ENCODE measurements at regions not wholly inside any gene's neighbourhood (a gene's known extent, or its start where the extent isn't known, plus 50 kb on each side); places are given as distances from the start of the nearest gene placed in this dataset.

DNA sequence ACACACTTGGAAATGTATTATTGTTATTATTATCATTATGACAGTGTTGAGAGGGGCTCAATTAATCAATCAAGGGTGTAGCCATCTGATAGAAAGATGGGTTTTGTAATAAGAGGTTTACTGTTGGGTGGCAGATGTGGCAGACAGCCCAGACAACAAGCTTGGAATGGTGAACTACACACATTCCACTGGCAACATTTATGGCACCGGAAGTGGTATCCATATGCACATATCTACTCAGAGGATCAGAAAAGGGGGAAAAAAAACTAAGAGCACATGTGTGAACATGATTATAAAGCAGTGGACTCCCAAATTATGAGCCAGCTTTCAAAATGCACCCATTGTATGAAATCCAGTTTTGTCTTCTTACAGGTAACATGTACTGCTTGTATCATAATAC, 125.9 kb upstream of the ARX start:
- peaks cover 0 to 2% (median 0%) of the 10 kb centered on the region in 4 donors for H3K4me1 Mint-ChIP-seq
- Histone ChIP-seq H3K27me3 (ENCODE audit: control insufficient read depth, insufficient read depth, low read length) (no peaks in the 10 kb centered on the region), H3K9me3 (ENCODE audit: control insufficient read depth in 2 of 2, low read length in 2 of 2) (no peaks in the 10 kb centered on the region), H3K36me3 (ENCODE audit: control insufficient read depth, insufficient read depth, low read length) (no peaks in the 10 kb centered on the region), H3K4me1 (ENCODE audit: control insufficient read depth, insufficient read depth, low read length, poor library complexity, severe bottlenecking) (no peaks in the 10 kb centered on the region), H3K4me3 (ENCODE audit: low read depth, low read length) (no peak overlapping the region), H3K27ac (ENCODE audit: insufficient read depth, low read length, poor library complexity, severe bottlenecking) (no peak overlapping the region)
- no peak overlapping the region for H3K27ac Mint-ChIP-seq
- H3K9me3 Mint-ChIP-seq, result no peaks in the 10 kb centered on the region
- DNase-seq (no peak), ATAC-seq (ENCODE audit: low read depth in 2 of 2) (no peak)
- no peaks in the 10 kb centered on the region for H3K36me3 Mint-ChIP-seq
- peaks cover 16% of the 10 kb centered on the region for H3K27me3 Mint-ChIP-seq
- H3K4me3 Mint-ChIP-seq, result no peak overlapping the region

DNA sequence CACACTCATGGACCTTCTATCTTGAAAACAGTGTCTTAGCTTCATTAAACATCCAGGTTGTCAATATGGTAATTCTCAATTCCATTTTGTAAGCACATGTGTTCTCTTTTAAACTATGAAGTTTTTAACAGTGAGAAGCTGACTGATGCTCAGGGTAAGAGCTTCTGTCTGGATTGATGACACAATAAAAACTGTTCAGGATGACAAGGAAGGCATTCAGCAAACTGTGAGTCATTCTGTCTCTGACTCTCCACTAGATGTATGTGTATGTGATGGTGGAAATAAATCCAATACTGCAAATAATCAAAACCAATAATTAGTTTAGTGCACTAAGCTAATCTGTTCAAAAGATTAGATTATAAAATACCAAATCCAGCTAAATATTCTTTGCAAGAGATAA, 115.3 kb upstream of the ARX start:
- ATAC-seq (ENCODE audit: low read depth in 2 of 2), result no peak
- no peaks in the 10 kb centered on the region for H3K36me3 Mint-ChIP-seq
- peaks cover 0 to 7% (median 0%) of the 10 kb centered on the region in 7 donors for H3K9me3 Mint-ChIP-seq

DNA sequence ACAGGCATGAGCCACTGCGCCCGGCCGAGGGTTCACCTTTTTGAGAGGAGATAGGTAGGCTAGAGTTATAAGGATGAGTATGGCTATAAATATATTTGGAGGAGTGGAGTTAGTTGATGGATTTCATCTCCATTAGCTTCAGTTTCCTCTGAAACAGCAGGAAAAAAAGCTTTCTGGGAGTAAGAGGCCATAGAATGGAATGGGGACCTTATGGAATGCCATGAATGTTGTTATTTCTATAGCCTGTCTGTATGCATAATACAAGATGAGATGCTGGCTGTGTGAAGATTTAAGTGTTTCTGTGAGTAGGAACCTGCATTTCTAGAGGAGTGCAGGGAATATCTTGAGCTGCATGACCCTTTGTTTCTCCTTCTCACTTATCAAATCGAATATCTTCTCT, 114.9 kb upstream of the ARX start:
- Mint-ChIP-seq H3K27me3 (peaks cover 17% of the 10 kb centered on the region), H3K4me3 (no peak overlapping the region), H3K9me3 (peaks cover 0 to 7% (median 0%) of the 10 kb centered on the region in 7 donors), H3K36me3 (no peaks in the 10 kb centered on the region), H3K27ac (peak overlapping the region in 1 of 3 donors; percentile 74), H3K4me1 (no peaks in the 10 kb centered on the region)
- Histone ChIP-seq H3K9me3 (ENCODE audit: control insufficient read depth in 2 of 2, low read length in 2 of 2) (no peaks in the 10 kb centered on the region), H3K4me3 (ENCODE audit: low read depth, low read length) (no peak overlapping the region), H3K36me3 (ENCODE audit: control insufficient read depth, insufficient read depth, low read length) (no peaks in the 10 kb centered on the region), H3K4me1 (ENCODE audit: control insufficient read depth, insufficient read depth, low read length, poor library complexity, severe bottlenecking) (no peaks in the 10 kb centered on the region), H3K27ac (ENCODE audit: insufficient read depth, low read length, poor library complexity, severe bottlenecking) (no peak overlapping the region), H3K27me3 (ENCODE audit: control insufficient read depth, insufficient read depth, low read length) (no peaks in the 10 kb centered on the region)
- no peak for ATAC-seq (ENCODE audit: low read depth in 2 of 2)
- DNase-seq, result no peak

More for the DNA sequence above, 115.3 kb upstream of the ARX start:
- Histone ChIP-seq H3K4me3 (ENCODE audit: low read depth, low read length) (no peak overlapping the region), H3K4me1 (ENCODE audit: control insufficient read depth, insufficient read depth, low read length, poor library complexity, severe bottlenecking) (no peaks in the 10 kb centered on the region), H3K36me3 (ENCODE audit: control insufficient read depth, insufficient read depth, low read length) (no peaks in the 10 kb centered on the region), H3K27ac (ENCODE audit: insufficient read depth, low read length, poor library complexity, severe bottlenecking) (no peak overlapping the region), H3K27me3 (ENCODE audit: control insufficient read depth, insufficient read depth, low read length) (no peaks in the 10 kb centered on the region), H3K9me3 (ENCODE audit: control insufficient read depth in 2 of 2, low read length in 2 of 2) (no peaks in the 10 kb centered on the region)
- no peaks in the 10 kb centered on the region for H3K4me1 Mint-ChIP-seq
- H3K27ac Mint-ChIP-seq, result peak overlapping the region in 1 of 3 donors; percentile 74
- no peak overlapping the region for H3K4me3 Mint-ChIP-seq
- peaks cover 21% of the 10 kb centered on the region for H3K27me3 Mint-ChIP-seq
- DNase-seq, result no peak

DNA sequence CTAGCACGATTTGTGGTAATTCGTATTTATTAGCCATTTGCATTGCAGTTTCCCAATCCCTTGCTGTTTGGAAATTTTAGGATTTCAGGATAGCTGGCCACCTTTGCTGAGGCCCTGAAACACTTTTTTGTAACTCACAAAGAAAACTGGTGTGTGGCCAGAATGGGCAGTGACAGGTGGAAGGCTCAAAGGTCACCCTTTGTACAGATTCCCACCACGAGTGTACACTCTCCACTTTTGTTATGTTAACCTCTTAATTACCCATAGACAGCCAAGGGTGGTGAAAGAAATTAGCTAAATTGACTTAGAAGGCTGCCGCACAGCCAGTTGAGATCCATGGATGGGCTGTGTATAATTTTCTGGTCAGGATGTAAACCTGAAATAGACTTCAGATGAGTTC, 109.7 kb upstream of the ARX start:
- no peak for ATAC-seq (ENCODE audit: low read depth in 2 of 2)
- H3K4me3 Mint-ChIP-seq, result no peak overlapping the region
- no peaks in the 10 kb centered on the region for H3K36me3 ChIP-seq (ENCODE audit: control insufficient read depth, insufficient read depth, low read length)

DNA sequence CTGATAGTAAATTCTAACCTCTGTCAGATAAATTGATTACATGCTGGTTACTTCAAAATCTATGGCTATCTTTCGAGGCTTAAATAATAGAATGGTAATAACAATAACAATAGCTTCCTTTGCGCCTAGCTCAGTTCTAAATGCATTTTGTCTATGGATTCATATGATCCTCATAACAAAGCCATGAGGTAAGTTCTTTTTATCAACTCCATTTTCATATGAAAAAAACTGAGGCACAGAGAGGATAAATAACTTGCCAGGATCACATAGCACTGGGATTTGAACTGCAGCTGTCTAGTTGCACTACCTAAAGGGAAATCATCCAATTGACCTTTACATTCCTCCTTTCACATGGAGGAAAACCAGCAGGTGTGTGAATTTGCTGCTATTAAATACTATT, 108.6 kb upstream of the ARX start:
- H3K9me3 ChIP-seq (ENCODE audit: control insufficient read depth in 2 of 2, low read length in 2 of 2), result no peaks in the 10 kb centered on the region
- H3K27ac ChIP-seq (ENCODE audit: insufficient read depth, low read length, poor library complexity, severe bottlenecking), result no peak overlapping the region
- no peak overlapping the region for H3K4me3 Mint-ChIP-seq
- H3K36me3 ChIP-seq (ENCODE audit: control insufficient read depth, insufficient read depth, low read length), result no peaks in the 10 kb centered on the region
- no peaks in the 10 kb centered on the region for H3K4me1 ChIP-seq (ENCODE audit: control insufficient read depth, insufficient read depth, low read length, poor library complexity, severe bottlenecking)
- DNase-seq (no peak), ATAC-seq (ENCODE audit: low read depth in 2 of 2) (no peak)
- no peaks in the 10 kb centered on the region for H3K27me3 ChIP-seq (ENCODE audit: control insufficient read depth, insufficient read depth, low read length)
- H3K27ac Mint-ChIP-seq, result no peak overlapping the region
- no peaks in the 10 kb centered on the region for H3K27me3 Mint-ChIP-seq
- H3K36me3 Mint-ChIP-seq, result no peaks in the 10 kb centered on the region
- peaks cover 0 to 9% (median 0%) of the 10 kb centered on the region in 7 donors for H3K9me3 Mint-ChIP-seq
- no peaks in the 10 kb centered on the region for H3K4me1 Mint-ChIP-seq
- H3K4me3 ChIP-seq (ENCODE audit: low read depth, low read length), result no peak overlapping the region

More for the DNA sequence above, 109.7 kb upstream of the ARX start:
- no peaks in the 10 kb centered on the region for H3K27me3 ChIP-seq (ENCODE audit: control insufficient read depth, insufficient read depth, low read length)
- DNase-seq, result no peak
- H3K9me3 ChIP-seq (ENCODE audit: control insufficient read depth in 2 of 2, low read length in 2 of 2), result no peaks in the 10 kb centered on the region
- Mint-ChIP-seq H3K27me3 (no peaks in the 10 kb centered on the region), H3K27ac (no peak overlapping the region), H3K9me3 (peaks cover 0 to 9% (median 0%) of the 10 kb centered on the region in 7 donors), H3K4me1 (no peaks in the 10 kb centered on the region), H3K36me3 (no peaks in the 10 kb centered on the region)
- no peak overlapping the region for H3K4me3 ChIP-seq (ENCODE audit: low read depth, low read length)
- H3K27ac ChIP-seq (ENCODE audit: insufficient read depth, low read length, poor library complexity, severe bottlenecking), result no peak overlapping the region
- no peaks in the 10 kb centered on the region for H3K4me1 ChIP-seq (ENCODE audit: control insufficient read depth, insufficient read depth, low read length, poor library complexity, severe bottlenecking)

DNA sequence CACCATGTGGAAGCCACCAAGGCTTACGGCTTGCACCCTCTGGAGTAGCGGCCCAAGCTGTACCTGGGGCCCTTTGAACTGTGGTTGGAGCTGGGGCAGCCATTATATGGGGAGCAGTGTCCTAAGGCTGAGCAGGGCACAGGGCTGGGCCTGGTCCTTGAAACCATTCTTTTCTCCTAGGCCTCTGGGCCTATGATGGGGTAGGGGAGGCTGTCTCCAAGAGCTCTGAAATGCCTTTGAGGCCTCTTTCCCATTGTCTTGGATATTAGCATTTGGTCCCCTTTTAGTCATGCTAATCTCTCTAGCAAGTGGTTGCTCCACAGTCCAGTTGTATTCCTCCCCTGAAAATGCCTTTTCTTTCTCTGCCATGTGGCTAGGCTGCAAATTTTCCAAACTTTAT, 96.4 kb upstream of the ARX start:
- H3K4me3 Mint-ChIP-seq, result no peak overlapping the region

DNA sequence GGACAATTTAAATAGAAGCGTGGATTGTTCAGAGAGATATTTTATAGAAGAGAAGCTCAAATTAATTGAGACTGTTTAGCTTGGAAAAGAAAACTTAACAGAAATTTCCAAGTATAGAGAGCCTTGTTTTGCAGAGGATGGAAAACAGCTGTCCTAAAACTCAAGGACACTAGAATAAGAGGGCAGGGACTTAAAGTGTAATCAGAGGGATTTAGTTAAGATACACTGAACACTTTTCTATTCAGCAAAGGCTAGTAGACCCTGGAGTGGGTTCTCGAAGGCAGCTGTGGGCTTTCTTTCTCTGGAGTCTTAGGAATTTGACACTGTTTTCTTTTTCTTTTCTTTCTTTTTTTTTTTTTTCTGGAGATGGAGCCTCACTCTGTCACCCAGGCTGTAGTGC, 92.7 kb upstream of the ARX start:
- no peak for DNase-seq
- H3K27me3 ChIP-seq (ENCODE audit: control insufficient read depth, insufficient read depth, low read length), result no peaks in the 10 kb centered on the region
- no peak overlapping the region for H3K27ac Mint-ChIP-seq
- no peaks in the 10 kb centered on the region for H3K36me3 ChIP-seq (ENCODE audit: control insufficient read depth, insufficient read depth, low read length)
- no peaks in the 10 kb centered on the region for H3K4me1 Mint-ChIP-seq
- no peak overlapping the region for H3K4me3 Mint-ChIP-seq
- peaks cover 0 to 1% (median 0%) of the 10 kb centered on the region in 7 donors for H3K9me3 Mint-ChIP-seq
- no peak overlapping the region for H3K4me3 ChIP-seq (ENCODE audit: low read depth, low read length)
- no peak overlapping the region for H3K27ac ChIP-seq (ENCODE audit: insufficient read depth, low read length, poor library complexity, severe bottlenecking)
- peaks cover 5% of the 10 kb centered on the region for H3K27me3 Mint-ChIP-seq
- H3K9me3 ChIP-seq (ENCODE audit: control insufficient read depth in 2 of 2, low read length in 2 of 2), result no peaks in the 10 kb centered on the region
- no peaks in the 10 kb centered on the region for H3K36me3 Mint-ChIP-seq
- no peak for ATAC-seq (ENCODE audit: low read depth in 2 of 2)
- no peaks in the 10 kb centered on the region for H3K4me1 ChIP-seq (ENCODE audit: control insufficient read depth, insufficient read depth, low read length, poor library complexity, severe bottlenecking)

More for the DNA sequence above, 96.4 kb upstream of the ARX start:
- Histone ChIP-seq H3K4me1 (ENCODE audit: control insufficient read depth, insufficient read depth, low read length, poor library complexity, severe bottlenecking) (no peaks in the 10 kb centered on the region), H3K9me3 (ENCODE audit: control insufficient read depth in 2 of 2, low read length in 2 of 2) (no peaks in the 10 kb centered on the region), H3K27me3 (ENCODE audit: control insufficient read depth, insufficient read depth, low read length) (no peaks in the 10 kb centered on the region), H3K27ac (ENCODE audit: insufficient read depth, low read length, poor library complexity, severe bottlenecking) (no peak overlapping the region), H3K36me3 (ENCODE audit: control insufficient read depth, insufficient read depth, low read length) (no peaks in the 10 kb centered on the region), H3K4me3 (ENCODE audit: low read depth, low read length) (no peak overlapping the region)
- Mint-ChIP-seq H3K9me3 (peaks cover 0 to 3% (median 0%) of the 10 kb centered on the region in 7 donors), H3K4me1 (no peaks in the 10 kb centered on the region), H3K27me3 (peaks cover 5% of the 10 kb centered on the region), H3K36me3 (no peaks in the 10 kb centered on the region), H3K27ac (no peak overlapping the region)
- DNase-seq (no peak), ATAC-seq (ENCODE audit: low read depth in 2 of 2) (no peak)

DNA sequence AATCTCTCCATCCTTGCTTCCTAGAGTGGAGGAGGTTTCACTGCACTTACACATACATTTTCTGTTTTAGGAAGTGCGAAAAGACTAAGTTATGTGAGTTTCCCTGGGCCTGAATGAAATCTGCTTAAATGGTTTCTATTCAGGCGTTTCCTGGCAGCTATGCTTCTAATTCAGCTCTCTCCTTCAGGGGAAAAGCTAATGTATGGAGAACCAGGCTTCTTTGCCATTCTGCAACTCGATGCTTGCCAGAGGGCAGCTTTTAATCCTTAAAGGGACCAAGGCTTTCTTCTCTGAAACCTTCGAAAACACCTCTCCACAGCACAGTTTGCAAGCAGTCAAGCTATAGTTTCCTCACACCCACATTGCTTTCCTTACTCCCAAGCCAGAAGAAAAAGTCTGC, 89.5 kb upstream of the ARX start:
- no peak overlapping the region for H3K4me3 ChIP-seq (ENCODE audit: low read depth, low read length)
- ATAC-seq (ENCODE audit: low read depth in 2 of 2) (no peak), DNase-seq (no peak)
- Mint-ChIP-seq H3K27ac (no peak overlapping the region), H3K9me3 (no peaks in the 10 kb centered on the region), H3K4me3 (no peak overlapping the region), H3K27me3 (peaks cover 5% of the 10 kb centered on the region), H3K4me1 (no peaks in the 10 kb centered on the region), H3K36me3 (no peaks in the 10 kb centered on the region)
- H3K4me1 ChIP-seq (ENCODE audit: control insufficient read depth, insufficient read depth, low read length, poor library complexity, severe bottlenecking), result no peaks in the 10 kb centered on the region
- no peaks in the 10 kb centered on the region for H3K27me3 ChIP-seq (ENCODE audit: control insufficient read depth, insufficient read depth, low read length)
- no peaks in the 10 kb centered on the region for H3K9me3 ChIP-seq (ENCODE audit: control insufficient read depth in 2 of 2, low read length in 2 of 2)
- H3K36me3 ChIP-seq (ENCODE audit: control insufficient read depth, insufficient read depth, low read length), result no peaks in the 10 kb centered on the region
- H3K27ac ChIP-seq (ENCODE audit: insufficient read depth, low read length, poor library complexity, severe bottlenecking), result no peak overlapping the region
